ENCODE measurements at regions not wholly inside any gene's neighbourhood (a gene's known extent, or its start where the extent isn't known, plus 50 kb on each side); places are given as distances from the start of the nearest gene placed in this dataset.

DNA sequence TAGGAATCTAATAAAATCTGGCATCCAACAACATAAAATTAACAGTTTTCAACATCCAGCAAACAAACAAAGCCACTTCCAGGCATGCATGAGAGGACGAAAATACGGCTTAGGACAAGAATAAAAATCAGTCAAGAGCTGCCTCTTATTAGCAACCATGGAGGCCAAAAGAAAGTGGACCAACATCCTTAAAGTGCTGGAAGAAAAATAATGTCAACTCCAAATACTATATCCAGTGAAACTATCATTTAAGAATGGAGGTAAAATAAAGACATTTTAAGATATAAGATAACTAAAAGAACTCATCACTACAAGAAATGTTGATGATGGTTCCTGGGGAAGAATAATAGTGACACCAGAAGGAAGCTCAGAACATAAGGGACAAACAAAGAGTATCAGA, 224.0 kb upstream of the IRX4 start:
- TF ChIP-seq, protein P1, sequence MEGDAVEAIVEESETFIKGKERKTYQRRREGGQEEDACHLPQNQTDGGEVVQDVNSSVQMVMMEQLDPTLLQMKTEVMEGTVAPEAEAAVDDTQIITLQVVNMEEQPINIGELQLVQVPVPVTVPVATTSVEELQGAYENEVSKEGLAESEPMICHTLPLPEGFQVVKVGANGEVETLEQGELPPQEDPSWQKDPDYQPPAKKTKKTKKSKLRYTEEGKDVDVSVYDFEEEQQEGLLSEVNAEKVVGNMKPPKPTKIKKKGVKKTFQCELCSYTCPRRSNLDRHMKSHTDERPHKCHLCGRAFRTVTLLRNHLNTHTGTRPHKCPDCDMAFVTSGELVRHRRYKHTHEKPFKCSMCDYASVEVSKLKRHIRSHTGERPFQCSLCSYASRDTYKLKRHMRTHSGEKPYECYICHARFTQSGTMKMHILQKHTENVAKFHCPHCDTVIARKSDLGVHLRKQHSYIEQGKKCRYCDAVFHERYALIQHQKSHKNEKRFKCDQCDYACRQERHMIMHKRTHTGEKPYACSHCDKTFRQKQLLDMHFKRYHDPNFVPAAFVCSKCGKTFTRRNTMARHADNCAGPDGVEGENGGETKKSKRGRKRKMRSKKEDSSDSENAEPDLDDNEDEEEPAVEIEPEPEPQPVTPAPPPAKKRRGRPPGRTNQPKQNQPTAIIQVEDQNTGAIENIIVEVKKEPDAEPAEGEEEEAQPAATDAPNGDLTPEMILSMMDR (IDR thresholded peaks at IDR 0.05; ENCODE audit: extremely low read depth in 1 of 2, insufficient read depth in 1 of 2, low read depth in 1 of 2, low read length in 2 of 2): no peak
- TF ChIP-seq POLR2A (IDR thresholded peaks at IDR 0.05; ENCODE audit: low read depth, low read length) (no peak), MAX (IDR thresholded peaks at IDR 0.05; ENCODE audit: insufficient read depth, insufficient read length) (no peak), POLR2AphosphoS5 (IDR thresholded peaks at IDR 0.05; ENCODE audit: insufficient read depth, low read depth, low read length) (no peak)

All from endothelial cell of umbilical vein (primary cell).